Motor neuron (in vitro differentiated cells): ENCODE measurements at regions not wholly inside any gene's neighbourhood (a gene's known extent, or its start where the extent isn't known, plus 50 kb on each side); places are given as distances from the start of the nearest gene placed in this dataset.
A peak's percentile ranks its signal among the peaks of the same experiment; 100 is the strongest.

ENCODE experiments used
- ATAC-seq, 8 experiments: fragments of 200-7000 bp; cut with Tn5 transposase; replicated peaks in 6 of 8; 2 replicates each; pipeline ENCODE4 v1.8.0; 2021; ENCODE audit warnings: mild to moderate bottlenecking in 8 of 8, moderate library complexity in 8 of 8
- H3K27ac ChIP-seq, 2 donors: fragments of 250-450 bp; sonication (Bioruptor Pico); 2 replicates each; pipeline ENCODE4 v1.9.0; 2021; ENCODE audit warnings: antibody characterized with exemption in 2 of 2, mild to moderate bottlenecking in 2 of 2, moderate library complexity in 1 of 2
- H3K4me1 ChIP-seq, 2 donors: fragments of 250-450 bp; sonication (Bioruptor Pico); replicated peaks in 1 of 2; 2 replicates each; pipeline ENCODE4 v1.6.1; 2021; ENCODE audit warnings: antibody characterized with exemption in 2 of 2, mild to moderate bottlenecking in 2 of 2, moderate library complexity in 1 of 2
- H3K4me3 ChIP-seq, 5 donors: fragments of 250-450 bp; sonication (Bioruptor Pico); 2 replicates each; pipeline ENCODE4 v1.9.0; 2021; ENCODE audit warnings: antibody characterized with exemption in 5 of 5, mild to moderate bottlenecking in 5 of 5, moderate library complexity in 4 of 5
- WGBS, 10 experiments: fragments of 450-650 bp; shearing (Covaris generic); methylation state at CpG; one replicate each; pipeline ENCODE4 v1.0.0; 2022; 5-methylcytosine and 5-hydroxymethylcytosine counted together
- in situ Hi-C, 9 experiments: fragments of 400-800 bp; cut with MboI; loops; one replicate each; pipeline ENCODE4 v1.15.0; 2021; ENCODE audit warnings: low sequenced_read_pairs in 9 of 9, low pct_unique_long_range_greater_than_20kb in 2 of 9; ENCODE audit not compliant: unreplicated experiment in 9 of 9

DNA sequence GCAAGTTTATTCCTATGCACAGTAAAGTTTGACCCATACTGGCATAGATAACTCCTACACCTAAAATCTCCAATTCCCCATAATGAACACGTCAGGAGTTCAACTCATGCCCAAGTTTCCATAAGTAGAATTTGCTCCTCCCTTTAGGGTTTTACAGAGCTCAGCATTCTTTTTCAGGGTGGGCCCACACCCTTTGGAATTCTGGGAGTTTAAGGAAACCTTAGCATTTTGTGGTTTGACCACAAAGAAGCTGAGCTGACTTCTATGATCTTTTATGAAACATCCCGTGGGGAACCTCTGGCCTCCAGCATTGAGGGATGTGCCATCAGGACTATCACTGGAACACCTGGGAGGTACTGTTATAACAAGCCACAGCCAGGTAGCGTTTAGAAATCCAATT, 220.6 kb upstream of the MAP3K1 start:
- in situ Hi-C loops: no loop called here
- Histone ChIP-seq H3K4me3 (no peak overlapping the region), H3K27ac (no peak overlapping the region), H3K4me1 (no peaks in the 10 kb centered on the region)
- 46 to 92% (median 80%) methylated on average over 1 to 2 of the region's 3 CpGs; no CpG with 5 or more reads in 3 of the 10 experiments for WGBS, 10 experiments
- peak in 2 of 8 experiments; percentile 75 to 95 for ATAC-seq

DNA sequence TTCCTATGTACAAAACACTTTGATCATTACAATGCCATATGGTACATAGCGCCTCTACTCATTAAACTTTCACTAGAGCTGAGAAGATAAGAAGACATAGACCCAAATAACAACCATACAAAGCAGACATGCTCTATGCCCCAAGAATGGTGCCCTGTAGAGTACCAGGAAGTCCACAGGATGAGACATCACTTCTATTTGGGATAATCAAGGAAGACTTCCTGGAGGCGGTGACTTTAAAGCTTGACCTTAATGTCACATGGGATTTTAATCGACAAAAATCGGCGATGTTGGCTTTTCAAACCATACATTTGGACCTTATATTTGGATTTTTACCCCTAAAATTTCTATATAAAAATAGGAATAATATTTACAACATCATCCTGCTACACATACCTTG, 224.3 kb upstream of the MAP3K1 start:
- H3K27ac ChIP-seq: no peak overlapping the region
- no peak for ATAC-seq
- H3K4me3 ChIP-seq: no peak overlapping the region
- no peaks in the 10 kb centered on the region for H3K4me1 ChIP-seq
- WGBS, 10 experiments: 71 to 100% (median 96%) methylated on average over 1 to 5 of the region's 5 CpGs; no CpG with 5 or more reads in 1 of the 10 experiments
- in situ Hi-C loops: no loop called here

DNA sequence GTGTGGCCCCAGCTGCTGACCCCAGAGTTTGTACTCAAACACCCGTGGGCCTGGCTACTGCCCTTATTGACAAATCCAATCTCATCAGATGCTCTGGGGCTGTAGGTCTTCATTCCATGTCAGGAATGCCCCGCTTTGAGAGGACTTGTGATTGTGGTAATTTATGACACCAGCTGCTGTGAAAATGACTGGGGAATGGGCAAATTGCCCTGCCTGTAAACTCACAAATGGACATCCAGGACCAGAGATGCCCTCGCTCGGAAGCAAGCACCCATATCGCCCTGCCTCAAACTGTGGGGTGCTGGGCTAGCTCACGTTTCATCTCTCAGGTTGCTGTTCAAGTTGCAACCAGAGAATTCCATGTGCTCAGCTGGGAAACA, 225.9 kb upstream of the MAP3K1 start:
- Histone ChIP-seq H3K4me3 (no peak overlapping the region), H3K4me1 (no peaks in the 10 kb centered on the region), H3K27ac (no peak overlapping the region)
- in situ Hi-C loops: no loop called here
- no peak for ATAC-seq
- WGBS, 10 experiments: 60 to 88% (median 71%) methylated on average over 1 to 5 of the region's 6 CpGs; no CpG with 5 or more reads in 6 of the 10 experiments

DNA sequence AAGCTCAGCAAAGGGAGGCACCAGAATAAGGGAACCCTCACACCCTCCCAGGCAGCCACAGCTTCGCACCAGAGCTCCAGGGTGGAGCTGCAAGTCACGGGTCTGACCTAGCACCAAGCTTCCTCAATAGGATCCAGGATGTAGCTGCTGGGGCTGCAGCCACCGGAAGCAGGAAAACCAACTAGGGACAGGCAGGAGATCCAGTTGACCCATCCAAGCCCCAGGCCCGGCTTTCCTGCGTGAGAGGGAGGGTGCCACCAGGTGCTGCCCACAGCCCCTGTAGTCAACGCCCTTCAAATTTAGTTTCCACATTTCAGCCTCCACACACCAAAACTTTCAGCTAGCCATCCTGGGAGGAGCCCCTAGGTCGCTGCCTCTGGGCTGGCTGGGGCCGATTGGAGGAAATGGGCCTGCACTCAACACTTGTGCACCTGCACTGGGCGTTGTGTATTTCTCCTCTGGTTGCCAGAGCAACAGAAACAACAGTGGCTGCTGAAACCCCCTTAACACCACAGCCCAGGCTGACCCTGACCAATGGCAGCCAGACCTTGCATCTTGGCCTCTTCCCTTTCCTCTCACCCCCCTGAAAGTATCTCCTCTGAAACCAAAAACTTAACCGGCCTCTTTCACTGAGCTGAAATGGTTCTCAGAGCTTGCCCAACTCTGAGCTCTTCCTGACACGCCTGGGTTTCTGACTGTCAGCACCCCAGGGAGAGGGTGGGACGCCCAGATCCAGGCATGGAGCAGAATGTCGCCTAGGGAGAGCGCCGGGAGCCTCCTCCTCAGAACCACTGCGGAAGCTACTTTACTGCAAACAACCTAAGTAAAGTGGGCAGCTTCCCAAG, 226.5 kb upstream of the MAP3K1 start:
- WGBS, 10 experiments: 0 to 100% (median 90%) methylated on average over 1 to 7 of the region's 16 CpGs; no CpG with 5 or more reads in 1 of the 10 experiments
- H3K4me1 ChIP-seq: no peaks in the 10 kb centered on the region
- H3K4me3 ChIP-seq: no peak overlapping the region
- ATAC-seq: peak in 4 of 8 experiments; percentile 14 to 87 (median 65)
- in situ Hi-C loops: no loop called here
- no peak overlapping the region for H3K27ac ChIP-seq

DNA sequence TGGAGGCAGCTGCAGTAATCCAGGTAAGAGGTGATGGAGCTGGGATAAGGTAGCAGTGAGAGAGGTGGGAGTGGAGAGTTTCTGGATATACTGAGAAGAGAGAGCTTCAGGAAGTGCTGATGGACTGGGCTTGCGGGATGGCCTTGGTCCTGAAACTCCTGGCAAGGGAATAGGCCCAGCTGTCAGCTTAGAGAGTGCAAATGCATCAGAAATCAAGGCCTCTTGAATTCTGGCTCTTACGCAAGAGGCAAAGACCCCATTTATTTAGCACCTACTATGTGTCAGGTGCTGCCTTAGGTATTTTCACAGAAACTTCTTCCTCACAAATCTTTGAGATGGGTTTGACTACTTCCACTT, 227.2 kb upstream of the MAP3K1 start:
- in situ Hi-C loops: no loop called here
- Histone ChIP-seq H3K27ac (no peak overlapping the region), H3K4me3 (no peak overlapping the region), H3K4me1 (no peaks in the 10 kb centered on the region)
- WGBS, 10 experiments: 33 to 100% (median 100%) methylated on average over 1 to 2 of the region's 2 CpGs; no CpG with 5 or more reads in 3 of the 10 experiments
- no peak for ATAC-seq

DNA sequence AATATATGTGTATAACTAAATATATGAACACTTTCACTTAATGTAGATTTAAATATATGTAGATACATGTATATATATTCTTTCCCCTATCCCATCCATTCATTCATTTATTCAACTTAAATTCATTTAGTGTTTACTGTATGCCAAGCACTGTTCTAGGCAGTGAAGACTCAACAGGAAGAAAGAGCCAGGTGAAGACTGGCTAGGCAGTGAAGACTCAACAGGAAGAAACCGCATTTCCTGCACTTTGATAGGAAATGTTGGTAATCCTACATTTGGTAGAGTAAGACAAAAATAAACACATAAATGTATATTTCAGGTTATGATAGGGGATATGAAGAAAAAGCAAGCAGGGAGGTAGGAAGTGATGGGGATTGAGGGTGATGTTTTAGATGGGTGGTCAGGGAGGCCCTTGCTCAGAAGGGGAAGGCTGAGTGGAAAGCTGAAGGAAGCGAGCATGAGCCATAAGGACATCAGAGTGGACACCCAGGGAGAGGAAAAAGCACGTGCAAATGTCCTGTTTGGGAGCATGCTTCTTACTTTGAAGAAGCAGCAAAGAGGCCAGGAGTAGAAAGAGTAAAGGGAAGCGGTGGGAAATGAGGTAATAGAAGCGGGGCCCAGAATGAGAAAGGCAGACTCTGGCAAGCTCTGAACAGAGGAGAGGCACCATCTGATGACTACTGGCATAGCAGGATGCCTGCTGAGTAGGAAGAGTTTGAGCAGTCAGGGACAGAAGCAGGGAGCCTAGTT, 227.8 kb upstream of the MAP3K1 start:
- H3K4me1 ChIP-seq: no peaks in the 10 kb centered on the region
- 8 to 100% (median 83%) methylated on average over 2 to 5 of the region's 5 CpGs; no CpG with 5 or more reads in 3 of the 10 experiments for WGBS, 10 experiments
- in situ Hi-C loops: no loop called here
- H3K4me3 ChIP-seq: no peak overlapping the region
- no peak overlapping the region for H3K27ac ChIP-seq
- no peak for ATAC-seq

DNA sequence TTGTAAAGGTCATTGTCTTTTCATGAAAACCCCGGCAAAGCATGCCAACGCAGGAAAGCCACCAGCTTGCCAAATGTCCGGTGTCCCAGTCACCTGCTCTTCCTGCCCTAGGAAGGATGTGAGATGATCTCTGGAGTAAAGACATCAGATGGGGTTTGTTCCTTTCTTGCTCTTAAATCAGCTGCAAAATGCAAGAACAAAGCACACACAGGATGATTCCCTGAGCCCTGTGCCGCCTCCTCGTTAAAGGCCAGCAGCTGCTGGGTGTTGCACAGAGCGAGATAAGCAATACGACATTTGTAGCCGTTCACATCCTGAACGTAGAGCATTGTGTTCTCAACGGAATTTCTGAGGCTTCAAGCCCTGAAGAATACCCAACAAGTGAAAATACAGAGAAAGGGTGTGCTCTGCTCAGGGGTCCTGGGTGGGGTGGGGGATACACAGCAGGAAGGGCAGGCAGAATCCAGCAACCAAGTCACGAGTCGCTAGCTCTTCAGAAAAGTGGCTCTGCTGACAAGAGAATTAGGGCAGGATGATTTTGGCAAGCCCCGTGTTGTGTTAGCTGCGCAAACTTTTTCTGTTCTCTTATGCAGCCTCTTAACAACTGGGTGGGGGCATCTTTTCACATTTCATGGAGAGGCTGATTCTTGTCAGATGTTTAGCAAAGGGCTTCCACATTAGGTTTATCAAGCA, 229.2 kb upstream of the MAP3K1 start:
- H3K4me3 ChIP-seq: no peak overlapping the region
- in situ Hi-C loops: no loop called here
- peak in 5 of 8 experiments; percentile 31 to 71 (median 49) for ATAC-seq
- H3K27ac ChIP-seq: no peak overlapping the region
- H3K4me1 ChIP-seq: no peaks in the 10 kb centered on the region
- WGBS, 10 experiments: 10 to 100% (median 25%) methylated on average over 1 to 14 of the region's 14 CpGs

DNA sequence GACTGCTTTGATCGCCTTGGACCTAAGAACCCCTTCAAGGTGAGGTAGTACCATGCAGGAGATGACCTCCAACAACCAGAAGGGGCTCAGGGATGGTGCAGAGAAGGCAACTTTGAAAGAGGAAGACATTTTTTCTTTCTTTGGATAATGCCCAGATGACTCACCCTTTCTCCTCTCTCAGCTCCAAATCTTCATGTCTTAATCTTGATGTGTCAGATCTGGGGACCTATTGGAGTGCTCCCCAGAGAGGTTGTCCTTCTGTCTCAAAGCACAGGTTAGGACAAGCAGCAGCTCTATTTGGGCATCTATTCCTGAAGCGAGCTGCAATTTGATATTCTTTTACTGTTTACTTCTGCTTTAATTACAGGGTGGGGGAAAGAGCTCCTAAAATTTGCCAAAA, 229.9 kb upstream of the MAP3K1 start:
- in situ Hi-C loops: no loop called here
- Histone ChIP-seq H3K4me3 (no peak overlapping the region), H3K4me1 (no peaks in the 10 kb centered on the region), H3K27ac (no peak overlapping the region)
- peak in 1 of 8 experiments; percentile 26 for ATAC-seq
- 14 to 100% (median 89%) methylated on average over 1 to 2 of the region's 2 CpGs; no CpG with 5 or more reads in 2 of the 10 experiments for WGBS, 10 experiments

DNA sequence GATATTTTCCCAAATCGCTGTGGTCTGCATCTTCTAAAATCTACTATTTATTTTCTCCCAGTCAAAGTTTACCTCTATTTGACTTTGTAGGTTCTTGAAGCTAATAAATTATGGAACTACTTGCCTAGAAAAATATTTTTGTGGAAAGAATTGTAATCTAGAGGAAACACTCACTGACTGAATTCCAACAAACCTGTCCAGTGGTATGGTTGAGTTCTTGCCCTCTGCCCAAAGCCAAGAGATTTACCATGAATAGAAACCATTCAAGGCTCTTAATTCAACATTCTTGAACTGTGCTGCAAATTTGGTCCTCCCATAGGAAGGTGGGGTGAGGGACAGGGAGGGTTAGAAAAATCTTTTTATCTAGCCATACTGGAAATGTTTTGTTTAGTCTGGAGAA, 233.9 kb upstream of the MAP3K1 start:
- in situ Hi-C loops: no loop called here
- Histone ChIP-seq H3K4me3 (no peak overlapping the region), H3K27ac (no peak overlapping the region), H3K4me1 (no peaks in the 10 kb centered on the region)
- 50 to 100% (median 85%) methylated on average over 1 of the region's 1 CpG; no CpG with 5 or more reads in 2 of the 10 experiments for WGBS, 10 experiments
- no peak for ATAC-seq

DNA sequence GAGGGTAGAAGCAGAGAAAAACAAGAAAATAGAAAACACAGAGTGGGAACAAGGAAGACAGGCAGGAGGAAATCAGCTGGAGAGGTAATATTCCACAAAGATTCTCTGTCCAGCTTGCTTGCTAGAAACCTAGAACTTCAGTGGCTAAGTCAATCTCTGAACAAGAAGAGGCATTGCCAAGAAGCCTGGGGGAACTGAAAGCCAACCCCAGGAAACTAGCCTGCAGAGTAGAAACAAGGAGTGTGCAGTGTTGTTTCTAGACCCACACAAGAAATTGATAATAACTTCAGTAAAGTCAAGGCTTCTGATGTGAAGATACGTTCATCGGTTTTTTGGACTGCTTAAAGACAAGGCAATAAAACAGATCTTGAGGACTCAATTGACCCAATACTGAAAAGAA, 234.5 kb upstream of the MAP3K1 start:
- Histone ChIP-seq H3K27ac (no peak overlapping the region), H3K4me3 (no peak overlapping the region), H3K4me1 (no peaks in the 10 kb centered on the region)
- in situ Hi-C loops: no loop called here
- ATAC-seq: no peak
- 17 to 100% (median 83%) methylated on average over 2 of the region's 2 CpGs; no CpG with 5 or more reads in 2 of the 10 experiments for WGBS, 10 experiments

DNA sequence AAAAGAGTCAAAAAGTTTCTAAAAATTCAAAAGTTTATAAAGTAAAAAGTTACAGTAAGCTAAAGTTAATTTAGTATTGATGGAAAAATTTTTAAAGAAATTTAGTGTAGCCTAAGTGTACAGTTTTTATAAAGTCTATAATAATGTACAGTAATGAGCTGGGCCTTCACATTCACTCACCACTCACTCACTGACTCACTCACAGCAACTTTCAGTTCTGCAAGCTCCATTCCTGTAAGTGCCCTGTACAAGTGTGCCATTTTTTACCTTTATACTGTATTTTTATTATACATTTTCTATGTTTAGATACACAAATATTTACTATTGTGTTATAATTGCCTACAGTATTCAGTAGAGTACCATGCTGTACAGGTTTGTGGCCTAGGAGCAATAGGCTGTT, 239.5 kb upstream of the MAP3K1 start:
- no peak overlapping the region for H3K4me3 ChIP-seq
- no peak overlapping the region for H3K27ac ChIP-seq
- in situ Hi-C loops: no loop called here
- ATAC-seq: no peak
- no peaks in the 10 kb centered on the region for H3K4me1 ChIP-seq

DNA sequence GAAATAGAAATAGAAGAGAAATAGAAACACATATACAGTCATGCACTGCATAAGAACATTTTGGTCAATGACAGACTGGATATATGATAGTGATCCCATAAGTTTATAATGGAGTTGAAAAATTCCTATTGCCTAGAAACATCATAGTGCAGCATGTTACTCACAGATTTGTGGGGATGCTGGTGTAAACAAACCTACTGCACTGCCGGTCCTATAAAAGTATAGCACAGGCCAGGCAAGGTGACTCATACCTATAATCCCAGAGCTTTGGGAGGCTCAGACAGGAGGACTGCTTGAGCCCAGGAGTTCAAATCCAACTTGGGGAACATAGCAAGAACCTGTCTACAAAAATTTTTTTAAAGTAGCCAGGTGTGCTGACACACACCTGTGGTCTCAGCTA, 240.6 kb upstream of the MAP3K1 start:
- WGBS, 10 experiments: 60 to 100% (median 100%) methylated on average over 1 of the region's 1 CpG; no CpG with 5 or more reads in 7 of the 10 experiments
- Histone ChIP-seq H3K4me1 (no peaks in the 10 kb centered on the region), H3K4me3 (no peak overlapping the region), H3K27ac (no peak overlapping the region)
- in situ Hi-C loops: no loop called here
- ATAC-seq: no peak

DNA sequence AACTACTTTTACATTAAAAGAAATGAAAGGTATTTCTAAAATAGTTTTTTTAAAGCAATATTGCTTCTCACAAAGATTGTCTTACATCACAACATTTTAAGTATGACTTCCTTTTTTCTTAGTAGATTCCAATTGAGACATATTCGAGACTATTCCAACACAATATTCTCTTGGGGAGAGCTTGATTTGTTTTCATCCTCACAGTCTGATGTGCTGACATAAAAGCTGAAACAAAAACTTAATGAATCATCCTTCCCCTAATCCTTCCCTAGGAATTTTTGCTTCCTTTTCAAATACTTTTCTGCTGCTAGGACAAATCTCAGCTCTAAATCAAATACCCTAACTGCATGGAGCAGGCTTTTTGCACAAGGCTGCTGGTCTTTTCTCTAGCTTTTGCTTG, 245.8 kb upstream of the MAP3K1 start:
- in situ Hi-C loops: no loop called here
- 9 to 91% (median 56%) methylated on average over 1 of the region's 1 CpG; no CpG with 5 or more reads in 2 of the 10 experiments for WGBS, 10 experiments

More for the DNA sequence above, 245.8 kb upstream of the MAP3K1 start:
- no peak overlapping the region for H3K27ac ChIP-seq
- no peak overlapping the region for H3K4me3 ChIP-seq
- no peak for ATAC-seq
- peaks cover 8 to 10% of the 10 kb centered on the region in 2 donors for H3K4me1 ChIP-seq
